ENCODE measurements at regions not wholly inside any gene's neighbourhood (a gene's known extent, or its start where the extent isn't known, plus 50 kb on each side); places are given as distances from the start of the nearest gene placed in this dataset.

DNA sequence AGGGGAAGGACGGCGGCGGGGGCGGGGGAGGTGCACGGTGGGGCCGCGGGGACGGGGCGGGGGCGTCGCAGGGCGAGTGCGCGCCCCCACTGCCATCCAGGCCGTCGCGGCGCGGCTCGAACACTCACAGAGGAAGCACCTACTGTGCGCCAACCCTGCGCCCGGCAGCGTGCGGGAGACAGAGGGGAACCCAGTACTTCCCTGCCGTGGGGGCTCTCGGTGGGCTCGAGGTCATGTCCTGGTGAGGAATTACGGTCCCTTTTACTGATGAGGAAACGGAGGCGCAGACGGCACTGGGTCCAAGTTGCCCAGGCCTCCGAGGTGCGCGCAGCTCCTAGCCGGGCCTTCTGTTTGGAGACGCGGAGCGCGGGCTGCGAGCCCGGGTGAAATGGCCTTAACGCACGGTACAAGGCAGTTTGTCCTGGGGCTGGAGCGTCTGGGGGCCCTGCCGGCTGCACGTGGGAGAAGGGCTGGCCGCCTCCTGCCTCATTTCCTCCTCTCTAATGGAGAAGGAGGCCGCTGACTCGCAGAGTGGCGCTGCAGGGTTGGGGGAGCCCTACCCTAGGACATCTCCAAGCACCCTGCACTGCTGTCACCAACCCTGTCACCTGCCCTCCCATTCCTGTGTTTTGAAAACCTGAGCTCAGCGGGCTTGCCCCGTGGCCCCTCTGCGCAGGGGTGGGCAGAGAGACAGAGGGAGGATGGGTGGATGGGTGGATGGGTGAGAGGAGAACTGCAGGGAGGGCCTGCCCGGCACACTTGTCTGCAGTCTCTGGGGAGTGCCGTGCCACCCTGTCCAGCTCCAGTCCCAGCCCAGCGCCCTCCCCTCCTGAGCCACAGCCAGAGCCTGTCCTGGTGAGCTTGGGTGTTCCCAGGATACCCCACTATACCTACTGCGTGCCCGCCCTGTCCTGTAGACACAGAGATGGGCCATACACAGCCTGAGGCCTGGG lies 106.0 kb downstream of the ADRA2C start:
- H3K27me3 ChIP-seq (ENCODE audit: low read length) = peaks cover 31% of the 10 kb centered on the region
- no peak overlapping the region for H3K27ac ChIP-seq (ENCODE audit: low read length)
- H3K9me3 ChIP-seq (ENCODE audit: low read length) = no peaks in the 10 kb centered on the region
- no peaks in the 10 kb centered on the region for H4K20me1 ChIP-seq (ENCODE audit: low read length)
- intact Hi-C loops (cut with micrococcal nuclease) = no loop called here
- ChIA-PET POLR2A (ENCODE audit: unreplicated experiment) (no interaction called here), CTCF (no interaction called here)
- no peaks in the 10 kb centered on the region for H3F3A ChIP-seq (ENCODE audit: low read length, unreplicated experiment)
- H3K9ac ChIP-seq (ENCODE audit: low read length) = no peak overlapping the region
- H3K4me2 ChIP-seq (ENCODE audit: low read length) = no peak overlapping the region
- no TSS peak for BruUV-seq (replicated peaks)
- no peaks in the 10 kb centered on the region for H3K36me3 ChIP-seq (ENCODE audit: low read depth, low read length)
- H3K4me3 ChIP-seq (ENCODE audit: low read length) = no peak overlapping the region
- no peaks in the 10 kb centered on the region for H3K79me2 ChIP-seq (ENCODE audit: low read length)
- TF ChIP-seq EZH2 (IDR thresholded peaks at IDR 0.05; ENCODE audit: low read length, unreplicated experiment) = no peak
- no peak for TF ChIP-seq CTCF (conservative IDR thresholded peaks at IDR 0.05; ENCODE audit: low read depth, low read length)
- no peak for TF ChIP-seq EZH2phosphoT487 (IDR thresholded peaks at IDR 0.05; ENCODE audit: borderline replicate concordance, low read length)
- DNase-seq (no peak), ATAC-seq (no peak)
- no peaks in the 10 kb centered on the region for H3K4me1 ChIP-seq (ENCODE audit: insufficient read depth, low read length)
- no peak overlapping the region for H2AFZ ChIP-seq (ENCODE audit: low read length)
- no peaks in the 10 kb centered on the region for H3K9me2 ChIP-seq (replicated peaks; ENCODE audit: low read length)

GRCh38 chr4:3872834-3873313 lies 106.7 kb downstream of the ADRA2C start:
- no peaks in the 10 kb centered on the region for H3K36me3 ChIP-seq (ENCODE audit: low read depth, low read length)
- no peak overlapping the region for H3K9ac ChIP-seq (ENCODE audit: low read length)
- intact Hi-C loops (cut with micrococcal nuclease) = no loop called here
- no TSS peak for BruUV-seq (replicated peaks)
- ChIA-PET POLR2A (ENCODE audit: unreplicated experiment) (no interaction called here), CTCF (no interaction called here)
- H3K27me3 ChIP-seq (ENCODE audit: low read length) = peaks cover 35% of the 10 kb centered on the region
- no peaks in the 10 kb centered on the region for H3K9me3 ChIP-seq (ENCODE audit: low read length)
- ATAC-seq = no peak
- H3K4me1 ChIP-seq (ENCODE audit: insufficient read depth, low read length) = no peaks in the 10 kb centered on the region
- H3F3A ChIP-seq (ENCODE audit: low read length, unreplicated experiment) = no peaks in the 10 kb centered on the region
- H3K4me2 ChIP-seq (ENCODE audit: low read length) = no peak overlapping the region
- H3K27ac ChIP-seq (ENCODE audit: low read length) = no peak overlapping the region
- TF ChIP-seq EZH2 (IDR thresholded peaks at IDR 0.05; ENCODE audit: low read length, unreplicated experiment) = no peak
- H4K20me1 ChIP-seq (ENCODE audit: low read length) = no peaks in the 10 kb centered on the region
- H2AFZ ChIP-seq (ENCODE audit: low read length) = no peak overlapping the region
- H3K4me3 ChIP-seq (ENCODE audit: low read length) = no peak overlapping the region
- DNase-seq = no peak
- H3K79me2 ChIP-seq (ENCODE audit: low read length) = no peaks in the 10 kb centered on the region
- H3K9me2 ChIP-seq (replicated peaks; ENCODE audit: low read length) = no peaks in the 10 kb centered on the region

- H3K4me1 ChIP-seq (ENCODE audit: insufficient read depth, low read length) = no peaks in the 10 kb centered on the region
- no peak overlapping the region for H2AFZ ChIP-seq (ENCODE audit: low read length)
- H3K9ac ChIP-seq (ENCODE audit: low read length) = no peak overlapping the region
- H3K4me3 ChIP-seq (ENCODE audit: low read length) = no peak overlapping the region
- ATAC-seq = no peak
- no peak overlapping the region for H3K27ac ChIP-seq (ENCODE audit: low read length)
- CTCF ChIA-PET = no interaction called here
- H4K20me1 ChIP-seq (ENCODE audit: low read length) = no peaks in the 10 kb centered on the region
- H3K27me3 ChIP-seq (ENCODE audit: low read length) = peaks cover 40% of the 10 kb centered on the region
- BruUV-seq (replicated peaks) = no TSS peak
- no peaks in the 10 kb centered on the region for H3K9me2 ChIP-seq (replicated peaks; ENCODE audit: low read length)
- H3K79me2 ChIP-seq (ENCODE audit: low read length) = no peaks in the 10 kb centered on the region
- H3K9me3 ChIP-seq (ENCODE audit: low read length) = no peaks in the 10 kb centered on the region
- no peaks in the 10 kb centered on the region for H3F3A ChIP-seq (ENCODE audit: low read length, unreplicated experiment)
- H3K36me3 ChIP-seq (ENCODE audit: low read depth, low read length) = no peaks in the 10 kb centered on the region
- intact Hi-C loops (cut with micrococcal nuclease) = no loop called here
- H3K4me2 ChIP-seq (ENCODE audit: low read length) = no peak overlapping the region
- POLR2A ChIA-PET (ENCODE audit: unreplicated experiment) = no interaction called here
- DNase-seq = no peak
- no peak for TF ChIP-seq EZH2phosphoT487 (IDR thresholded peaks at IDR 0.05; ENCODE audit: borderline replicate concordance, low read length)
- TF ChIP-seq EZH2 (IDR thresholded peaks at IDR 0.05; ENCODE audit: low read length, unreplicated experiment) = no peak
- no peak for TF ChIP-seq CTCF (conservative IDR thresholded peaks at IDR 0.05; ENCODE audit: low read depth, low read length)
These were observed 107.3 kb downstream of the ADRA2C start for GRCh38 chr4:3873408-3874027.

All from PC-3 (cell line).